PC-9 (cell line): ENCODE measurements at regions not wholly inside any gene's neighbourhood (a gene's known extent, or its start where the extent isn't known, plus 50 kb on each side); places are given as distances from the start of the nearest gene placed in this dataset.

Experiments used
- BruUV-seq: library from RNA; stranded (reverse); fragments of 400-500 nt; replicated peaks from 2 replicates; lab custom pipeline; 2021; lab: Mats Ljungman, UMichigan
- CTCF ChIA-PET: fragments of 300-600 bp; sonication (Branson Sonifier 250); formaldehyde crosslinking; loops from one replicate; lab custom pipeline; 2022; ENCODE audit warnings: antibody characterized with exemption; lab: Charles Lee
- POLR2A ChIA-PET: fragments of 300-600 bp; sonication (Branson Sonifier 250); formaldehyde crosslinking; loops from one replicate; lab custom pipeline; 2022; ENCODE audit warnings: antibody characterized with exemption; ENCODE audit not compliant: unreplicated experiment; lab: Charles Lee
- DNase-seq, 2 experiments: peaks; one replicate each; pipeline versions ENCODE4 v3.0.0 to v3.0.0-alpha.2; 2015 to 2022; ENCODE audit warnings: mixed read lengths in 1 of 2
- H2AFZ ChIP-seq: fragments of 200-600 bp; sonication (generic); 2 replicates; pipeline ENCODE4 v1.8.1; 2017; ENCODE audit warnings: antibody characterized with exemption
- H3F3A ChIP-seq: fragments of 200-600 bp; sonication (generic); 2 replicates; pipeline ENCODE4 v1.8.1; 2017; ENCODE audit warnings: antibody characterized with exemption, mild to moderate bottlenecking, low read depth; ENCODE audit not compliant: insufficient read depth
- H3K27ac ChIP-seq: fragments of 200-600 bp; sonication (generic); 2 replicates; pipeline ENCODE4 v1.6.1; 2016; ENCODE audit warnings: mixed run types
- H3K27me3 ChIP-seq: fragments of 200-600 bp; sonication (generic); 2 replicates; pipeline ENCODE4 v1.6.1; 2016; ENCODE audit warnings: low read depth, mixed run types; ENCODE audit not compliant: insufficient read depth
- H3K36me3 ChIP-seq: fragments of 200-600 bp; sonication (generic); 2 replicates; pipeline ENCODE4 v1.6.1; 2016; ENCODE audit warnings: low read depth, mixed run types
- H3K4me1 ChIP-seq: fragments of 200-600 bp; sonication (generic); replicated peaks from 2 replicates; pipeline ENCODE4 v1.6.1; 2016; ENCODE audit warnings: mixed run types; ENCODE audit not compliant: insufficient read depth
- H3K4me2 ChIP-seq: fragments of 200-600 bp; sonication (generic); 2 replicates; pipeline ENCODE4 v1.6.1; 2017; ENCODE audit warnings: mixed run types
- H3K4me3 ChIP-seq: fragments of 200-600 bp; sonication (generic); 2 replicates; pipeline ENCODE4 v1.6.1; 2016; ENCODE audit warnings: mixed run types
- H3K79me2 ChIP-seq: fragments of 200-600 bp; sonication (generic); 2 replicates; pipeline ENCODE4 v1.6.1; 2017; ENCODE audit warnings: low read depth, mixed run types
- H3K9me2 ChIP-seq: fragments of 200-600 bp; sonication (generic); 2 replicates; pipeline ENCODE4 v1.8.1; 2017; ENCODE audit warnings: mild to moderate bottlenecking; ENCODE audit not compliant: insufficient read depth
- H3K9me3 ChIP-seq: fragments of 200-600 bp; sonication (generic); 2 replicates; pipeline ENCODE4 v1.8.1; 2016; ENCODE audit warnings: low read depth; ENCODE audit not compliant: insufficient read depth
- H4K20me1 ChIP-seq: fragments of 200-600 bp; sonication (generic); 2 replicates; pipeline ENCODE4 v1.8.1; 2017; ENCODE audit not compliant: insufficient read depth
- CTCF ChIP-seq: fragments of 200-600 bp; sonication (generic); conservative IDR thresholded peaks from 2 replicates; pipeline ENCODE4 v1.6.1; 2017; ENCODE audit warnings: mixed run types, antibody characterized with exemption, mild to moderate bottlenecking, moderate library complexity
- EZH2 ChIP-seq: fragments of 200-600 bp; sonication (generic); IDR thresholded peaks from 2 replicates; pipeline ENCODE4 v1.8.0; 2017; ENCODE audit warnings: antibody characterized with exemption, low read depth
- intact Hi-C: fragments of 100-400 bp; cut with micrococcal nuclease; formaldehyde crosslinking; loops from one replicate; pipeline ENCODE4 v1.10.0; 2022; ENCODE audit not compliant: unreplicated experiment

GRCh38 chr5:161064297-161064696, 212.3 kb upstream of the ATP10B start:
- Histone ChIP-seq H3K36me3 (no peaks in the 10 kb centered on the region), H3F3A (no peaks in the 10 kb centered on the region), H3K4me3 (no peak overlapping the region), H3K79me2 (no peaks in the 10 kb centered on the region), H3K4me1 (no peaks in the 10 kb centered on the region), H3K27ac (no peak overlapping the region), H3K9me3 (no peaks in the 10 kb centered on the region), H2AFZ (no peak overlapping the region), H3K27me3 (no peaks in the 10 kb centered on the region), H3K9me2 (no peaks in the 10 kb centered on the region), H4K20me1 (no peaks in the 10 kb centered on the region), H3K4me2 (no peak overlapping the region)
- TF ChIP-seq CTCF, result no peak
- TF ChIP-seq EZH2, result no peak
- no peak for DNase-seq
- CTCF ChIA-PET, result no interaction called here
- intact Hi-C loops, result no loop called here
- no TSS peak for BruUV-seq
- POLR2A ChIA-PET, result no interaction called here

- intact Hi-C loops, result no loop called here
- H3K79me2 ChIP-seq, result no peaks in the 10 kb centered on the region
- H3K9me3 ChIP-seq, result no peaks in the 10 kb centered on the region
- no peaks in the 10 kb centered on the region for H3F3A ChIP-seq
- CTCF ChIA-PET, result no interaction called here
- H2AFZ ChIP-seq, result no peak overlapping the region
- no peaks in the 10 kb centered on the region for H3K36me3 ChIP-seq
- no peak for TF ChIP-seq EZH2
- no peak for TF ChIP-seq CTCF
- no peaks in the 10 kb centered on the region for H3K27me3 ChIP-seq
- no peak for DNase-seq
- no peak overlapping the region for H3K27ac ChIP-seq
- H3K4me1 ChIP-seq, result no peaks in the 10 kb centered on the region
- no peak overlapping the region for H3K4me3 ChIP-seq
- no peaks in the 10 kb centered on the region for H4K20me1 ChIP-seq
- H3K9me2 ChIP-seq, result no peaks in the 10 kb centered on the region
- no TSS peak for BruUV-seq
- POLR2A ChIA-PET, result no interaction called here
- no peak overlapping the region for H3K4me2 ChIP-seq
Measured at GRCh38 chr5:161058781-161059180, 206.8 kb upstream of the ATP10B start.

GRCh38 chr5:161051920-161052500, 200.0 kb upstream of the ATP10B start:
- Histone ChIP-seq H3K4me3 (no peak overlapping the region), H3F3A (no peaks in the 10 kb centered on the region), H3K79me2 (no peaks in the 10 kb centered on the region), H3K4me1 (no peaks in the 10 kb centered on the region), H4K20me1 (no peaks in the 10 kb centered on the region), H3K9me2 (no peaks in the 10 kb centered on the region), H3K27me3 (no peaks in the 10 kb centered on the region), H3K9me3 (no peaks in the 10 kb centered on the region), H3K36me3 (no peaks in the 10 kb centered on the region), H2AFZ (no peak overlapping the region), H3K4me2 (no peak overlapping the region), H3K27ac (no peak overlapping the region)
- ChIA-PET POLR2A (no interaction called here), CTCF (no interaction called here)
- TF ChIP-seq EZH2 (no peak), CTCF (no peak)
- no TSS peak for BruUV-seq
- DNase-seq, result no peak
- intact Hi-C loops, result no loop called here
